COLO668 (cell line): ENCODE measurements at regions not wholly inside any gene's neighbourhood (a gene's known extent, or its start where the extent isn't known, plus 50 kb on each side); places are given as distances from the start of the nearest gene placed in this dataset.
"Not testable (repeated sequence)": the region's sequence is repeated elsewhere in the genome, so short reads cannot be mapped to it uniquely, and the experiment has no call there.

Source experiments
- DNase-seq: peaks from one replicate; lab custom pipeline; 2025; ENCODE audit not compliant: unreplicated experiment; lab: John Stamatoyannopoulos, UW

- DNase-seq: not testable (repeated sequence)
Measured at GRCh38 chr10:107504011-107504410, 339.5 kb upstream of the SORCS1 start.

GRCh38 chr10:107502229-107502985, 337.9 kb upstream of the SORCS1 start:
- no peak for DNase-seq

- DNase-seq: no peak
Measured at GRCh38 chr10:107498983-107499382, 334.5 kb upstream of the SORCS1 start.

GRCh38 chr10:107497024-107497423, 332.5 kb upstream of the SORCS1 start:
- DNase-seq: no peak

GRCh38 chr10:107496594-107496993, 332.1 kb upstream of the SORCS1 start:
- DNase-seq: no peak

GRCh38 chr10:107492389-107492788, 327.9 kb upstream of the SORCS1 start:
- DNase-seq: no peak

- DNase-seq: no peak
Measured at GRCh38 chr10:107490389-107490788, 325.9 kb upstream of the SORCS1 start.

- no peak for DNase-seq
Measured at GRCh38 chr10:107487284-107487683, 322.8 kb upstream of the SORCS1 start.

GRCh38 chr10:107485019-107485418, 320.5 kb upstream of the SORCS1 start:
- DNase-seq: no peak

GRCh38 chr10:107481881-107482280, 317.4 kb upstream of the SORCS1 start:
- DNase-seq: no peak

GRCh38 chr10:107481224-107481623, 316.7 kb upstream of the SORCS1 start:
- DNase-seq: no peak

- DNase-seq: no peak
Measured at GRCh38 chr10:107480781-107481180, 316.3 kb upstream of the SORCS1 start.

- DNase-seq: no peak
Measured at GRCh38 chr10:107477266-107477665, 312.8 kb upstream of the SORCS1 start.

GRCh38 chr10:107476408-107476807, 311.9 kb upstream of the SORCS1 start:
- DNase-seq: no peak

GRCh38 chr10:107474650-107475049, 310.1 kb upstream of the SORCS1 start:
- no peak for DNase-seq

- DNase-seq: no peak
Measured at GRCh38 chr10:107473225-107473624, 308.7 kb upstream of the SORCS1 start.

- DNase-seq: no peak
Measured at GRCh38 chr10:107471911-107472310, 307.4 kb upstream of the SORCS1 start.

- DNase-seq: no peak
Measured at GRCh38 chr10:107453561-107453960, 289.1 kb upstream of the SORCS1 start.

- no peak for DNase-seq
Measured at GRCh38 chr10:107451047-107451446, 286.5 kb upstream of the SORCS1 start.

- no peak for DNase-seq
Measured at GRCh38 chr10:107450056-107450455, 285.6 kb upstream of the SORCS1 start.

- no peak for DNase-seq
Measured at GRCh38 chr10:107444443-107444842, 279.9 kb upstream of the SORCS1 start.

- no peak for DNase-seq
Measured at GRCh38 chr10:107443813-107444212, 279.3 kb upstream of the SORCS1 start.

GRCh38 chr10:107443326-107443725, 278.8 kb upstream of the SORCS1 start:
- no peak for DNase-seq
